Neural progenitor cell (in vitro differentiated cells): ENCODE measurements at regions not wholly inside any gene's neighbourhood (a gene's known extent, or its start where the extent isn't known, plus 50 kb on each side); places are given as distances from the start of the nearest gene placed in this dataset.

Source experiments
- EZH2phosphoT487 ChIP-seq: fragments of 200-600 bp; sonication (generic); IDR thresholded peaks from 2 replicates; pipeline ENCODE4 v1.6.1; 2017; ENCODE audit warnings: antibody characterized with exemption
- TF ChIP-seq, protein P1 (sequence below): fragments of 200-600 bp; sonication (generic); IDR thresholded peaks from 2 replicates; pipeline ENCODE4 v1.5.1; 2017; ENCODE audit warnings: antibody characterized with exemption, mild to moderate bottlenecking

DNA sequence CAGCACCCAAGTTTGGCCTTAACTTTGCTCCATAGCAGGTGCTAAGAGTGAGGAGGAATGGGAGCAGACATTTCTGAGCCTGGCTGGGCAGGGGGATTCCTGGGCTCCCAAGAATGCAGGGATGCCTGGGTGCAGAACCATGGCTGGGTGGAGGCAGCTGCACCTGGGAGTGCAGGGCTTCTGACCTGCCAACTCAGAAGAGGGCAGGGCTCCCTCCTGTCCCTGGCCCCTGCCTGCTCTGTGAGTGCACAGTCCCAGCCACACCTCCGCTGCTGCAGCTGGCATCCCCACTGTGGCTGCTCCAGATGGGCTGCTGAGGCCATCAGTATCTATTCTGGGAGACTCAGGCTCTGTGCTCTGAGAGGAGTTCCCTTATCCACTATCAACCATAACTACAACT, 747.4 kb upstream of the VSTM2A start:
- TF ChIP-seq, protein P1, sequence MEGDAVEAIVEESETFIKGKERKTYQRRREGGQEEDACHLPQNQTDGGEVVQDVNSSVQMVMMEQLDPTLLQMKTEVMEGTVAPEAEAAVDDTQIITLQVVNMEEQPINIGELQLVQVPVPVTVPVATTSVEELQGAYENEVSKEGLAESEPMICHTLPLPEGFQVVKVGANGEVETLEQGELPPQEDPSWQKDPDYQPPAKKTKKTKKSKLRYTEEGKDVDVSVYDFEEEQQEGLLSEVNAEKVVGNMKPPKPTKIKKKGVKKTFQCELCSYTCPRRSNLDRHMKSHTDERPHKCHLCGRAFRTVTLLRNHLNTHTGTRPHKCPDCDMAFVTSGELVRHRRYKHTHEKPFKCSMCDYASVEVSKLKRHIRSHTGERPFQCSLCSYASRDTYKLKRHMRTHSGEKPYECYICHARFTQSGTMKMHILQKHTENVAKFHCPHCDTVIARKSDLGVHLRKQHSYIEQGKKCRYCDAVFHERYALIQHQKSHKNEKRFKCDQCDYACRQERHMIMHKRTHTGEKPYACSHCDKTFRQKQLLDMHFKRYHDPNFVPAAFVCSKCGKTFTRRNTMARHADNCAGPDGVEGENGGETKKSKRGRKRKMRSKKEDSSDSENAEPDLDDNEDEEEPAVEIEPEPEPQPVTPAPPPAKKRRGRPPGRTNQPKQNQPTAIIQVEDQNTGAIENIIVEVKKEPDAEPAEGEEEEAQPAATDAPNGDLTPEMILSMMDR: no peak
- TF ChIP-seq EZH2phosphoT487: no peak
